NCI-H345 (cell line): ENCODE measurements at regions not wholly inside any gene's neighbourhood (a gene's known extent, or its start where the extent isn't known, plus 50 kb on each side); places are given as distances from the start of the nearest gene placed in this dataset.
"Not testable (repeated sequence)": the region's sequence is repeated elsewhere in the genome, so short reads cannot be mapped to it uniquely, and the experiment has no call there.

Experiments
- DNase-seq: peaks from one replicate; lab custom pipeline; 2025; lab: John Stamatoyannopoulos, UW

DNA sequence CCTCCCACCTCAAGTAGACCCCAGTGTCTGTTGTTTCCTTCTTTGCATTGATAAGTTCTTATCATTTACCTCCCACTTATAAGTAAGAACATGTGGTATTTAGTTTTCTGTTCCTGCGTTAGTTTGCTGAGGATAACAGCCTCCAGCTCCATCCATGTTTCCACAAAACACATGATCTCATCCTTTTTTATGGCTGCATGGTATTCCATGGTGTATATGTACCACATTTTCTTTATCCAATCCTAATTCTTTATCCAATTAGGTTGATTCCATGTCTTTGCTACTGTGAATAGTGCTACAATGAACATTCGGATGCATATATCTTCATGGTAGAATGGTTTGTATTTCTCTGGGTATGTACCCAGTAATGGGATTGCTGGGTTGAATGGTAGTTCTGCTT, 102.5 kb upstream of the UGP2 start:
- not testable (repeated sequence) for DNase-seq

DNA sequence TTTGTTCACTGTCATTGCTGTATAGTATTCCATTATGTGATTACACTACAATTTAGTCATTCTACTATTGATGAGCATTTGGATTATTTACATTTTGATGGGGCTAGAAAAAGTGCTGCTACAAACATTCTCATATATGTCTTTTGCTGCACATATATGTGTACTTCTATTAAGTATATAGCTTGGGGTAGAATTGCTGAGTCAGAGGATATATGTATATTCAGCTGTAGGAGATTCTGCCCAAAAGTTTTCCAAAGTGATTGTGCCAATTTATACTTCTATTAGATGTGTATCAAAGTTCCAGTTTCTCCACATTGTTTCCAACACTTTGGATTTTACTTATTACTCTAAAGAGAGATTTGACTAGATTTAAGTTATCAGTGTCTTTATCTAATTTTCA, 101.7 kb upstream of the UGP2 start:
- DNase-seq: no peak

DNA sequence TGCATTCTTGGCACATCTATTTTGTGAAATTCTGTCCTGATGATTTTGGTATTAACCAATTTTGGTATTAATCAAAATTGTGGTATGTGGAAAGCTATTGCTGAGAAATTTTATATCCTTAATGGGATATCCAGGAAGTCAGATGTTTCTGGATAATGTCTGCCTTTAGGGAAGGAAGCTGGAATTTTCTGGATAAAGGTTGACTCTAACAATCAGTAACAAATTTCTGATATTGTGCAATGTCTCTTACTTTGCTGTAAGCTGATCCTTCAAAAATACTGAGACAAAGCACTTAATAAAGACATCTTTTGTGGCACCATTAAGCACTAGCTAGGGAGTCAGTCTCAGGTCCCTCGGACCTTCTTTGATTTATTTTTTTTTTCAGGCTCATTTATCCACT, 100.8 kb upstream of the UGP2 start:
- DNase-seq: no peak

DNA sequence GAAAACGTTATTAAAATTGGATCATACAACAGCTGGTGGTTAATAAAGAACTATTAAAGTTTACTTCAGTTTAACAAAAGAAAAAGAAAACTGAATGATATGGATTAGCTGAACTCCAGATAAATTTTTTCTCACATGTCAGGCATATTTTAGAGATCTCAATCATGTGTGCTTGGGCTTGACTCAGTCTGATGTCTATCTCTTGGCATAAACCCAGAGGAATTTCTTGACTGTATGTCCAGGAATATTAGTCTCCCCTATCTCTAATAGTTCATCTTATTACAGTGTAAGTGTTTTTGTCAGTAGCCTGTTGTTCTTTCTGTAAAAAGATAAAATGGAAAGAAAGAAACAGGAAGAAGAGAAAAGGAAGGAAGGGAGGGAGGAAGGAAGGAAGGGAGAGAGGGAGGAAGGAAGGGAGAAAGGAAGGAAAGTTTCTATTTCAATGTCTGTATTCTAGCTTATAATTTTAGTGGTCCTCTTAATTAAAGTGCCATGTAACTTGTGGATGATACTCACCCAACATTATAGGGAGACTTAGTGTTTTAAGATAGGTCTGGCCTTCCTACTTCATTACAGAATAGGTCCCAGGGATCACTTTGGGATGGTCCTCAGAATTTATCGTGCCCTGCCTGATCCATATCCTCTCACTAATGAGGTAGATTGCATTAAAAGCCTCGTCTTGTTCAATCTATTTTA, 99.7 kb upstream of the UGP2 start:
- no peak for DNase-seq

DNA sequence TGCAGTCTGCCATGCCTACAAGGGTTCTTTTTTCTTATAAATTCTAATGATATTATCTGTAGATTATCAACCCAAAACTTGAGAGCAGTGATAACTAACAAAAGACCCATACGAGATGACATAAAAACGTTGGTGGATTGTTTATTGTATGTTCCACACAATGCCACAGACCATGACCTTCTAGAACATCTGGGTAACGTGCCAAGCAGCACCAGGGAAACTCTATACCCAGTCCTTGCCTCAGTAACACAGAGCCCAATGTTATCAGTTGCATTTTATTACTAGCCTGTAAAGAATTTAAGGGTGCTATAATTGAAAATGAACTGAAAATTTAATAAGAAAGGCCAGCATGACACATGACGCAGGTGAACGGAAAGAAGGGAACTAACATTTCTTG, 99.1 kb upstream of the UGP2 start:
- no peak for DNase-seq

DNA sequence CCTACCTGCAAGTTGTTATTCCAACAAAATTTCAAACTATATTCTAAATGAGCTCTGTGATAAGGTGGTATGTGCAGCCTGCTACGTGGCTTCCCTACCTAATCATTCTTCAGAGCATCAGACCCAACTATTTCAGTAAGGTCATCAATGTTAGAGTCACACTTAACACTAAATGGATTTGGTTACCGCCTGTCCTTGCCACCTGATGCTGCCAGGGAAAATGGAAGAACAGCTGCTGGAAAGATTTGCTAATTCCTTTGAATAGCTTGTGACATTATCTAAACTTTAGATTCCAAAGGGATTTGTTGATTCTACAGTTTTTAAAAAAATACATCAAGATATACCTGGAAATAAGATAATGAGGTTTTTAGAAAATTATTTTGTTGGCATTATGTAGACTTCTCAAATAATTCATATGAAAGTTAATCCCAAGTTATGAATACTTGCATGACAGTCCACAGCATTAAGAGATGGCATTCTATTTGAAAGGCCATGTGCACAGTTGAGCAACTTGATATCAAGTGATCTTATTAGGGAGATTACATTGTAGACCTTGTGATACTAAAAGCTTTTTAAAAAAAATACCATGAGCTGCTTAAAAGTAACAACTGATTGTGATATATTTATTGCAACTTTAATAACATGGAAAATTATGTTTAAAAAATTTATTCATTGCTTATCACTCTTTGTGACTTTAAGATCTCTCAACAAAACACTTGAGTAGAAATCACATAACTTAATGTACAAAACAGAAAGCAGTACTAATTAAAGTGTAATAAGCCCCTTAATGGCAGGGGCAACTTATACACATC, 98.3 kb upstream of the UGP2 start:
- DNase-seq: no peak

DNA sequence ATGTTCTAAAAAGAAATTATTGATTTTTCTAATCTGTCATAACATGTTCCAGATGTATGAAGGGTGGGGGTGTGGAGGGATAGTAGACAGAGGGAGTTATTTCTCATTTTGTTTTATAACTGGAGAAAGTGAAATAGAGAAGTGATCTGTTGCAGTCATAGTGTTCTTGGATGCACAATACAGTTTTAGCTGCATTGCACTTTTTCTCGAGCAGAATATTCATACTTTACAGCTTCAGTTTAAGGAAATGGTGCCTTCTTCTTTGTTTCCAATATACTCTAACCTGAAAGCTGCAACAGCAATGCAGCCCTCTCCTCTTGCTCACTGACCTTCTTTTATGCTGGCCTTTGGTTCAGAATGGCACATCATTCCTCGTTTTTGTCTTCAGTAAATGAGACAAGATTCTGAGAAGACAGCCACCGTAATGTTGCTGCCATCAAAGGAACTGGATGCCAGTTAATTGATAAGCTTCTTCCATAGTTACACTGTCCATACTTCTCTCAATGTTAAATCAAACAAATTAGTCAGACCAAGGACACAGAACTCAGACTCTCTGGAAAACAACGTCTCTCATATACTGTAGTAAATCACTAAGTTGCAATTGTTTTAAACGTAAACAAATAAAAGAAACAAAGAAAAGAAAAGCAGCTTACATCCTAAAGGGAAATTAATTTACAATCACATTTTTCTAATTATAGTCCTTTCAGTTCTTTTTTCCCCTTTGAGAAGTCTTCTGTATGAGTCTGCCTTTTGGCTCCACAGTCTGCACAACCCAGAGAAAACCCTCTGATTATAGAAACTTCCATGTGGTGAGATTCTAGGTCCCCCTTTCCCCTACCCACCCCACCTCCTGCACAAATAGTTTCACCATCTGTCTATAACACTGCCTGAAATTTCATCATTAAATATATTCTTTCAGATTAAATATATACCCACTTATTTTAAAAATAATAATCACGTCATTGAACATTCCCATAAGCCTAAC, 97.4 kb upstream of the UGP2 start:
- DNase-seq: no peak

DNA sequence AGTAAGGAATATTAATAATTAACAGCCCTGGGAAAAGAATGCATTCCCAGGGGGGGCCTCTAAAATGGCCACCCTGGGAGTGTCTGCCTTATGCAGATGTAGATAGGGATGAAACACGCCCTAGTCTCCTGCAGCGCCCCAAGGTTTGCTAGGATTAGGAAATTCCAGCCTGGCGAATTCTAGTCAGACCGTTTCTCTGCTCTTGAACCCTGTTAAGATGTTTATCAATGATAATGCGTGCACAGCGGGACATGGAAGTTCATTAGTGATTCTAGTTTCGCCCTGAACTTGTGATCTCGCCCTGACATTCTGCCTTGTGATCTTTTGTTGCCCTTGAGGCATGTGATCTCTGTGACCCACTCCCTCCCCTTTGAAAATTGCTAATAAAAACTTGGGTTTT, 95.1 kb upstream of the UGP2 start:
- DNase-seq: not testable (repeated sequence)

DNA sequence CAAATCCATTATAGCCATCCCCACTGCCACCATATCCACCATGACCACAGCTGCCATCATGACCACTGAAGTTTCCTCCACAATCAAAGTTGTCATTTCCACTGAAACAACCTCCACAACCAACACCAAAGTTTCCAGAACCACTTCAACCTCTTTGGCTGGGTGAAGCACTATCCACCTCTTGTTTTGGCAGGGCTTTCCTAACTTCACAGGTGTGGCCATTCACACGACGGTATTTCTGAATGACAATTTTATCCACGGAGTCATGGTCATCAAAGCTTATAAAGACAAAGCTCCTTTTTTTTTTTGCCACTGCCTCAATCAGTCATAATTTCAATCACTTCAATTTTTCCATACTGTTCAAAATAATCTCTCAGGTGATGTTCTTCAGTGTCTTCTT, 89.8 kb upstream of the UGP2 start:
- no peak for DNase-seq

DNA sequence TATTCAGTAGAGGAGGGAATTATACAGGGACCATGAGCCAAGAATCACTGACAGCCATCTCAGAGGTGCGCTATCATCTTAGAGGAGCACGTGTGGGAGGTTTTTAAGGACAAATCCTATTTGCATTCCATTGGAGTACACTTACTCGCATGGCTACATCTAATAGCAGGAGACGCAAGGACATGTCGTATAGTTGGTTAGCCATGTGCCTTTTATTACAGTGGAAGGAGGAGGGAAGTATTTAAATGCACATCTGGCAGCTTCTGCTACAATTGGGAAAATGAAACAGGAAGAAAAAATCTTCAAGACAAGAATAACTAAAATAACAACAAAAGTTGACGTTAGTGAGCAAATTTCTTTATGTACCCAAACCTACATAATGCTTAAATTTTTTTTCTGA, 86.5 kb upstream of the UGP2 start:
- DNase-seq: no peak

DNA sequence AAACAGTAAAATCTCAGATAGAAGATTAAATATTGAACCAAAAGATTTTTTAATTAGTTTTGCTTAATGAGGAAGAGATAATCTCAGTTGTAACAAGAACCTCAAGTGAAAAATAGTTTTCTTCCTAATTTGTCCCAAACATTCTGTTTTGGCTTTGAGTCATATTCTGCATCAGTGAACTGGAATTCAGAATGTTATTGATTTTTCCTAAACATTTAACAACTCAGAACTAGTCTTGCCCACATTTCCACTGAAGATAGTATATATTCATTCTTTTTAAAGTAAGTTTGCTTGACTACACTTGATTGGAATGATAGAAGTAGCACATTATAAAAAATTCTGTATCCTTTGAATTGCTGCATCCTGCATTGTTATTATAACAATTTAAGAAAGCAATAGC, 85.7 kb upstream of the UGP2 start:
- no peak for DNase-seq

DNA sequence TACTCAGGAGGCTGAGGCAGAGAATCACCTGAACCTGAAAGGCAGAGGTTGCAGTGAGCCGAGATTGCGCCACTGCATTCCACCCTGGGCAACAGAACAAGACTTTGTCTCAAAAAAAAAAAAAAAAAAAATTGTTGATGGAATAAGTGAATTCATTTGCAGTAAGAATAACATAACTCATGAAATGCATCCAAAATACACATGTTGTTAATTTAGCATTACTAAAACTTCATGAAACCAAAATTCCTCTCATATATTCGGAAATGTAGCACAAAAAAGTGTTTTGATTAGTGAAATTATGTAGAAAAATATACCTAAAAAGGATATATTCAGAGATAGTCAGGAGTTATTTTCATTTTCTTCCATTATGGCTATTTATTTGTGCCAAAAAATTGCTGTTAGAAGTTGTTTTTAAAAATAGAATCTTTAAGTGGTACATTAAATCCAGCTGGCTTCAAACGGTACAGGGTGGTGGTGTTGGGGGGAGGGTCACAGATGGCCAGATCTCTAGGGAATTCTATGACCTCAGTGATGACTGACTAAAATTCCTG, 78.2 kb upstream of the UGP2 start:
- DNase-seq: no peak

DNA sequence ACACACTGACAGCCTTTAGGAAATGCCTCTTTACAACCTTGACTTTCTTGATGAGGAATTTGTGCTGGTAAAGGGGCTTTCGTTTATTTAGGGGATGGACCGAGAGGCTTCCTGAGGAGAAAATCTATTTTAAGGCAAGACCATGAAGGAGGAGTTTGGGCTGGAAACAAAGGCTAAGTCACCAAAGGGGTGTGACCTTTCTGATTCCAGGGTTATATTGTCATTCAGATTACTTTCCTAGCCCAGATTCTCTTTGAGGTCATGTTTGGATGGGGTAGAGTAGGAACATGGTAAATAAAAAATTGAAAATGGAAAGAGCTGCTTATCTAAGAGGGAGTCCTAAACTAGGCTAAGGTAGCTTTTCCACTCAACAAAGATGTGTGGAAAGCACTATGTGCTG, 77.1 kb upstream of the UGP2 start:
- no peak for DNase-seq

DNA sequence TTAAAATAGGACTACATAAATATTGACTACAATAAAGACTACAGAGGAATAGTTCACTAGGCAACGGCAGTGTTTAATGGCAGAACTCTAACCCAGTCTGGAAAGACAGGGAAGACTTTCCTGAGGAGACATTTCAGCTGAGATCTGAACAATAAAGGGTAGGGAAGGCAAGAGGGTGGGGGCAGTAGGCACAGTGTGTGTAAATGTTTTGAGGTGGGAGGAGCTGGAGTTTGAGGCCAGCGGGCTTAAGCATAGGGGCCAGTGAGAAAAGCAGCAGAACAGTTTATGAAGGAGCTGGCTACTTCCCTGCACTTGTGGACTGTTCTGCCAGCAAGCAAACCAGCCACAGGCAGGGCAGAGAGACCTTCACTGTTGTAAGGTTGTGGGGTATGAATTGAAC, 76.6 kb upstream of the UGP2 start:
- no peak for DNase-seq

DNA sequence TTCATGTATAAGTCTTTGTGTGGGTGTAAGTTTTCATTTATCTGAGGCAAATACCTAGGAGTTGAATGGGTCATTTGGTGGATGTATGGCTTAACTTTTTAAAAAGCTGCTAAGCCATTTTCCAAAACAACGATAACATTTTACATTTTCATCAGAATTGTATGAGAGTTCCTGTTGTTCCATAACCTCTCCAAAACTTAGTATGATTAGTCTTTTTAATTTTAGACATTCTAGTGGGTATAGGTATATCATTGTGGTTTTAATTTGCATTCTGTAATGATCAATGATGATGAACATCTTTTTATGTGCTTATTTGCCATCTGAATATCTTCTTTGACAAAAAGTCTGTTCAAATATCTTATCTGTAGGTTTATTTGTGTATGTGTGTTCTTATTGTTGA, 74.4 kb upstream of the UGP2 start:
- DNase-seq: no peak

DNA sequence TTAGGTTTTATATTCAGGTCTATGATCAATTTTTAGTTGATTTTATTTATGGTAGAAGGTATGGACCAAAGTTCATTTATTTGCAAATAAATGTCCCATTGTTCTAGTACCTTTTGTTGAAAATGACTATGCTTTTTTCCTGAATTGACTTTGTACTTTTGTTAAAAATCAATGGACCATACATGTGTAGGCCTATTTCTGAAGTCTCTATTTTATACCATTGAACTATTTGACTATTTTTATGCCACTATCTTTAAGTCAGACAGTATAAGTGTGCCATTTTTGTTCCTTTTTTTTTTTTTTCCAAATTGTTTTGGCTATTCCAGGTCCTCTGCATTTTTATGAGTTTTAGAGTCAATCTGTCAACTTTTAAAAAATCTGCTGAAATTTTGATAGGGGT, 73.6 kb upstream of the UGP2 start:
- DNase-seq: no peak

DNA sequence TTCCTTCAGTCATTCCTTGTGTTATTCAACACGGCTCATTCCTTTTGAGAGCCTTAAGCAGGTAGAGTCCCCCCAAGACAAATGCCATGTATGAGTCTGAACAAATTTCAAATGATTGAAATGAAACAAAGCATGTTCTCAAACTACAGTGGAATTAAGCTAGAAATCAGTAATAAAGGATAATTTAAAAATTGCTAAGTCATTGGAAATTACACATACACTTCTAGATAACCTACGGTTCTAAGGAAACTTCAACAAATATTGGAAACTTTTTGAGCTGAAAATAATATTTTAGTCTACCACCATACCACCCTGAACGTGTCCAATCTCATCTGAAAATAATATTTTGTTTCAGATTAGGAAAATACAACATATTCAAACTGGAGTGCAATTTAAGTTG, 71.8 kb upstream of the UGP2 start:
- no peak for DNase-seq

DNA sequence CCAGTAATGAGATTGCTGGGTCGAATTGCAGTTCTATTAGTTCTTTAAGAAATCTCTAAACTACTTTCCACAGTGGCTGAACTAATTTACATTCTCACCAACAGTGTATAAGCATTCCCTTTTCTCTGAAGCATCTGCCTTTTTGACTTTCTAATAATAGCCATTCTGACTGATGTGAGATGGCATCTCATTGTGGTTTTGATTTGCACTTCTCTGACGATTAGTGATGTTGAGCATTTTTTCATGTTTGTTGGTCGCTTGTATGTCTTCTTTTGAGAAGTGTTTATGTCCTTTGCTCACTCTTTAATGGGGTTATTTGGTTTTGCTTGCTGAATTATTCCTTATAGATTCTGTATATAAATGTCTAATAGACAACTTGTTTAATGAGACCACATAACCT, 69.6 kb upstream of the UGP2 start:
- DNase-seq: no peak

DNA sequence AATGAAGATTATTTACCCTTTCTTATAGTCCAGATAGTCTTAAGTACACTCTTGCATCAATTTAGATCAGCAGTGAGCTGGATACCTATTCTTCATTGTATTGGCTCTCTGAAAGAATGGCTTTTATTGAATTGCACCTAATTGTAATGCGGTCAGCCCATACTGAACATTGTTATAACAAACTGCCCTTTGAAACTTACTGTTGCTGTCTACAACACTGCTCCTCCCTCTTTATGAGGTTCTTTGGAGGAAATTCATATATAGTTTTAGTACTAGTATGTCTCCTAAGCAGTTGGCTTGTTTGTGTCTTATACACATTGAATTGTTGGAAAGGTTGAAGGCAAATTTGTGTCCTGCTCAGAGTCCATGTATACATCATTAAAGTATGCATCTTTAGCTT, 66.5 kb upstream of the UGP2 start:
- DNase-seq: no peak

DNA sequence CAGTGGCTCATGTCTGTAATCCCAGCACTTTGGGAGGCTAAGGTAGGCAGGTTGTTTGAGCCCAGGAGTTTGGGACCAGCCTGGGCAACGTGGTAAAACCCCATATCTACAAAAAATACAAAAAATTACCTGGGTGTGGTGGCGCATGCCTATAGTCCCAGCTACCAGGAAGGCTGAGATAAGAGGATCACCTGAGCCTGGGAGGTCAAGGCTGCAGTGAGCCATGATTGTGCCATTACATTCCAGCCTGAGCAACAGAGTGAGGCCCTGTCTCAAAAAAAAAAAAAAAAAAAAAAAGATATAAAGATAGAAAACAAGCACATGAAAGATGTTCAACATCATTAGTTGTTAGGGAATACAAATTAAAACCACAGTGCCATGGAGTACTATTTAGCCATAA, 65.3 kb upstream of the UGP2 start:
- no peak for DNase-seq

DNA sequence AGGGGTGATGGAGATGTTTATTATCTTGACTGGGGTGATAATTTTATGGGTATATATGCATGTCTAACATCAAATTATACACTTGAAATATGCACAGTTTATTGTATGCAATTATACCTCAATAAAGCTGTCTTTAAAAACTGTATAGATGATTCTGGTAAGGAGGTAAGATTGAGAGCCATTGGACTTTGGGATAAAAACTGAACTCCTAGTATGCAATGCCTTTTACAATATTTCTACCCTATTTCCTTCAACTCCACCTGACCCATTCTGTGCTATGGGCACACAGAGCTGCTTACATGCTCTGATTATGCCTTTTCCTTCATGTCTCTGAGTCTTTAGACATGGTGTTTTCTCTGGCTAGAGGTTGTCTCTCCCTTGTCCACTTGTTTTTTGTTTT, 63.9 kb upstream of the UGP2 start:
- DNase-seq: no peak

DNA sequence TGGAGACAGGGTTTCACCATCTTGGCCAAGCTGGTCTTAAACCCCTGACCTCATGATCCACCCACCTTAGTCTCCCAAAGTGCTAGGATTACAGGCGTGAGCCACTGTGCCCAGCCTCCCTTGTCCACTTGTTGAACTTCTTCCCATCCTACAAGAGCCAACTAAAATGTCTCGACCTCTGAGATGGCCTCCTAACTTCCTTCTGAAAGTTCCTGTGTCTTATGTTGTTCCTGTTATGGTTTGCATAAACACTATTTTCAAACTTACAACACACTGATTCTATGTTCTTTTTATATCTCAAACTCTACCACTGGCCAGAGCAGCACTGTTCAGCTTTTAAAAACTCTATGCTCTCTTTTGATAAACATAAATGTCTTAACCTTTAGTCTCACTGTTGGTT, 63.3 kb upstream of the UGP2 start:
- DNase-seq: no peak
